Stimulated activated memory B cell treated with anti-CD40 and anti-IgM and Interleukin-4, amounts not matched to agents 10 μg/mL and 1 μg/mL and 100 μg/mL, for 72 hours (primary cell): ENCODE measurements at regions not wholly inside any gene's neighbourhood (a gene's known extent, or its start where the extent isn't known, plus 50 kb on each side); places are given as distances from the start of the nearest gene placed in this dataset.

Experiments
- ATAC-seq: fragments of 150-1000 bp; cut with Tn5 transposase; 2 replicates; pipeline ENCODE4 v1.10.0; 2021
- H3K27ac Mint-ChIP-seq: one replicate; pipeline ENCODE4 v1.8.0; 2022; ENCODE audit warnings: mild to moderate bottlenecking, mixed read lengths
- H3K27me3 Mint-ChIP-seq: one replicate; pipeline ENCODE4 v1.8.0; 2022; ENCODE audit warnings: mixed read lengths
- H3K36me3 Mint-ChIP-seq: one replicate; pipeline ENCODE4 v1.8.0; 2022; ENCODE audit warnings: mixed read lengths
- H3K4me1 Mint-ChIP-seq: one replicate; pipeline ENCODE4 v1.8.0; 2022; ENCODE audit warnings: mixed read lengths
- H3K4me3 Mint-ChIP-seq: one replicate; pipeline ENCODE4 v1.8.0; 2022; ENCODE audit warnings: mild to moderate bottlenecking, moderate library complexity, mixed read lengths
- H3K9me3 Mint-ChIP-seq: one replicate; pipeline ENCODE4 v1.8.0; 2022; ENCODE audit warnings: mixed read lengths

- Mint-ChIP-seq H3K36me3 (no peaks in the 10 kb centered on the region), H3K4me1 (no peaks in the 10 kb centered on the region), H3K4me3 (no peak overlapping the region), H3K9me3 (no peaks in the 10 kb centered on the region), H3K27me3 (peaks cover 15% of the 10 kb centered on the region), H3K27ac (no peak overlapping the region)
- no peak for ATAC-seq
Observed at GRCh38 chr13:74528734-74529513, 394.7 kb upstream of the KLF12 start.

- no peaks in the 10 kb centered on the region for H3K36me3 Mint-ChIP-seq
- no peaks in the 10 kb centered on the region for H3K9me3 Mint-ChIP-seq
- peaks cover 15% of the 10 kb centered on the region for H3K27me3 Mint-ChIP-seq
- no peaks in the 10 kb centered on the region for H3K4me1 Mint-ChIP-seq
- no peak overlapping the region for H3K4me3 Mint-ChIP-seq
- H3K27ac Mint-ChIP-seq, result no peak overlapping the region
- ATAC-seq, result no peak
Observed at GRCh38 chr13:74523057-74523456, 388.9 kb upstream of the KLF12 start.

GRCh38 chr13:74511523-74511922 lies 377.3 kb upstream of the KLF12 start:
- no peak overlapping the region for H3K4me3 Mint-ChIP-seq
- H3K4me1 Mint-ChIP-seq, result no peaks in the 10 kb centered on the region
- H3K36me3 Mint-ChIP-seq, result no peaks in the 10 kb centered on the region
- peaks cover 3% of the 10 kb centered on the region for H3K9me3 Mint-ChIP-seq
- ATAC-seq, result no peak
- no peak overlapping the region for H3K27ac Mint-ChIP-seq
- no peaks in the 10 kb centered on the region for H3K27me3 Mint-ChIP-seq

- Mint-ChIP-seq H3K4me1 (peaks cover 6% of the 10 kb centered on the region), H3K9me3 (peaks cover 6% of the 10 kb centered on the region), H3K36me3 (no peaks in the 10 kb centered on the region), H3K27me3 (peaks cover 29% of the 10 kb centered on the region), H3K4me3 (no peak overlapping the region), H3K27ac (no peak overlapping the region)
- no peak for ATAC-seq
Observed at GRCh38 chr13:74487091-74487722, 353.0 kb upstream of the KLF12 start.

- no peak overlapping the region for H3K27ac Mint-ChIP-seq
- peak; percentile 36 for ATAC-seq
- peaks cover 3% of the 10 kb centered on the region for H3K9me3 Mint-ChIP-seq
- H3K36me3 Mint-ChIP-seq, result no peaks in the 10 kb centered on the region
- peaks cover 14% of the 10 kb centered on the region for H3K27me3 Mint-ChIP-seq
- peaks cover 6% of the 10 kb centered on the region for H3K4me1 Mint-ChIP-seq
- H3K4me3 Mint-ChIP-seq, result no peak overlapping the region
Observed at GRCh38 chr13:74485757-74486156, 351.6 kb upstream of the KLF12 start.

- Mint-ChIP-seq H3K36me3 (no peaks in the 10 kb centered on the region), H3K27ac (no peak overlapping the region), H3K9me3 (peaks cover 5% of the 10 kb centered on the region), H3K27me3 (no peaks in the 10 kb centered on the region), H3K4me1 (no peaks in the 10 kb centered on the region), H3K4me3 (no peak overlapping the region)
- ATAC-seq, result no peak
Observed at GRCh38 chr13:74479124-74479523, 344.9 kb upstream of the KLF12 start.

- ATAC-seq, result no peak
- Mint-ChIP-seq H3K27ac (no peak overlapping the region), H3K9me3 (peaks cover 5% of the 10 kb centered on the region), H3K4me3 (no peak overlapping the region), H3K36me3 (no peaks in the 10 kb centered on the region), H3K27me3 (no peaks in the 10 kb centered on the region), H3K4me1 (no peaks in the 10 kb centered on the region)
Observed at GRCh38 chr13:74476788-74477187, 342.6 kb upstream of the KLF12 start.

- no peaks in the 10 kb centered on the region for H3K4me1 Mint-ChIP-seq
- no peaks in the 10 kb centered on the region for H3K36me3 Mint-ChIP-seq
- peaks cover 5% of the 10 kb centered on the region for H3K9me3 Mint-ChIP-seq
- H3K27ac Mint-ChIP-seq, result no peak overlapping the region
- no peaks in the 10 kb centered on the region for H3K27me3 Mint-ChIP-seq
- no peak overlapping the region for H3K4me3 Mint-ChIP-seq
- no peak for ATAC-seq
Observed at GRCh38 chr13:74476365-74476764, 342.2 kb upstream of the KLF12 start.

- Mint-ChIP-seq H3K36me3 (no peaks in the 10 kb centered on the region), H3K9me3 (no peaks in the 10 kb centered on the region), H3K27ac (no peak overlapping the region), H3K4me1 (no peaks in the 10 kb centered on the region), H3K4me3 (no peak overlapping the region), H3K27me3 (peaks cover 15% of the 10 kb centered on the region)
- ATAC-seq, result no peak
Observed at GRCh38 chr13:74466864-74467263, 332.7 kb upstream of the KLF12 start.

GRCh38 chr13:74466020-74466419 lies 331.8 kb upstream of the KLF12 start:
- H3K27ac Mint-ChIP-seq, result no peak overlapping the region
- H3K4me1 Mint-ChIP-seq, result no peaks in the 10 kb centered on the region
- H3K27me3 Mint-ChIP-seq, result peaks cover 15% of the 10 kb centered on the region
- no peak overlapping the region for H3K4me3 Mint-ChIP-seq
- no peaks in the 10 kb centered on the region for H3K9me3 Mint-ChIP-seq
- no peaks in the 10 kb centered on the region for H3K36me3 Mint-ChIP-seq
- ATAC-seq, result no peak

- peaks cover 15% of the 10 kb centered on the region for H3K27me3 Mint-ChIP-seq
- H3K9me3 Mint-ChIP-seq, result no peaks in the 10 kb centered on the region
- H3K4me1 Mint-ChIP-seq, result no peaks in the 10 kb centered on the region
- ATAC-seq, result no peak
- no peak overlapping the region for H3K4me3 Mint-ChIP-seq
- H3K27ac Mint-ChIP-seq, result no peak overlapping the region
- no peaks in the 10 kb centered on the region for H3K36me3 Mint-ChIP-seq
Observed at GRCh38 chr13:74465271-74465670, 331.1 kb upstream of the KLF12 start.

GRCh38 chr13:74464670-74465069 lies 330.5 kb upstream of the KLF12 start:
- no peak overlapping the region for H3K27ac Mint-ChIP-seq
- ATAC-seq, result no peak
- no peaks in the 10 kb centered on the region for H3K4me1 Mint-ChIP-seq
- peaks cover 15% of the 10 kb centered on the region for H3K27me3 Mint-ChIP-seq
- H3K36me3 Mint-ChIP-seq, result no peaks in the 10 kb centered on the region
- H3K9me3 Mint-ChIP-seq, result no peaks in the 10 kb centered on the region
- no peak overlapping the region for H3K4me3 Mint-ChIP-seq

- Mint-ChIP-seq H3K9me3 (peaks cover 2% of the 10 kb centered on the region), H3K4me3 (no peak overlapping the region), H3K27ac (no peak overlapping the region), H3K36me3 (no peaks in the 10 kb centered on the region), H3K4me1 (peaks cover 7% of the 10 kb centered on the region), H3K27me3 (no peaks in the 10 kb centered on the region)
- no peak for ATAC-seq
Observed at GRCh38 chr13:74461011-74461410, 326.8 kb upstream of the KLF12 start.

GRCh38 chr13:74452881-74453280 lies 318.7 kb upstream of the KLF12 start:
- H3K27ac Mint-ChIP-seq, result no peak overlapping the region

GRCh38 chr13:74452176-74452575 lies 318.0 kb upstream of the KLF12 start:
- H3K27ac Mint-ChIP-seq, result no peak overlapping the region
- H3K27me3 Mint-ChIP-seq, result peaks cover 64% of the 10 kb centered on the region
- no peaks in the 10 kb centered on the region for H3K36me3 Mint-ChIP-seq
- H3K4me3 Mint-ChIP-seq, result no peak overlapping the region
- peaks cover 4% of the 10 kb centered on the region for H3K9me3 Mint-ChIP-seq
- ATAC-seq, result no peak
- peaks cover 17% of the 10 kb centered on the region for H3K4me1 Mint-ChIP-seq

More at GRCh38 chr13:74452881-74453280, 318.7 kb upstream of the KLF12 start:
- no peaks in the 10 kb centered on the region for H3K36me3 Mint-ChIP-seq
- H3K27me3 Mint-ChIP-seq, result peaks cover 64% of the 10 kb centered on the region
- ATAC-seq, result peak; percentile 62
- peaks cover 19% of the 10 kb centered on the region for H3K4me1 Mint-ChIP-seq
- peaks cover 5% of the 10 kb centered on the region for H3K9me3 Mint-ChIP-seq
- no peak overlapping the region for H3K4me3 Mint-ChIP-seq

- Mint-ChIP-seq H3K4me3 (no peak overlapping the region), H3K27ac (no peak overlapping the region), H3K27me3 (peaks cover 64% of the 10 kb centered on the region), H3K4me1 (peaks cover 12% of the 10 kb centered on the region), H3K36me3 (no peaks in the 10 kb centered on the region), H3K9me3 (peaks cover 4% of the 10 kb centered on the region)
- ATAC-seq, result no peak
Observed at GRCh38 chr13:74450964-74451363, 316.8 kb upstream of the KLF12 start.
